ENCODE measurements at regions not wholly inside any gene's neighbourhood (a gene's known extent, or its start where the extent isn't known, plus 50 kb on each side); places are given as distances from the start of the nearest gene placed in this dataset.

DNA sequence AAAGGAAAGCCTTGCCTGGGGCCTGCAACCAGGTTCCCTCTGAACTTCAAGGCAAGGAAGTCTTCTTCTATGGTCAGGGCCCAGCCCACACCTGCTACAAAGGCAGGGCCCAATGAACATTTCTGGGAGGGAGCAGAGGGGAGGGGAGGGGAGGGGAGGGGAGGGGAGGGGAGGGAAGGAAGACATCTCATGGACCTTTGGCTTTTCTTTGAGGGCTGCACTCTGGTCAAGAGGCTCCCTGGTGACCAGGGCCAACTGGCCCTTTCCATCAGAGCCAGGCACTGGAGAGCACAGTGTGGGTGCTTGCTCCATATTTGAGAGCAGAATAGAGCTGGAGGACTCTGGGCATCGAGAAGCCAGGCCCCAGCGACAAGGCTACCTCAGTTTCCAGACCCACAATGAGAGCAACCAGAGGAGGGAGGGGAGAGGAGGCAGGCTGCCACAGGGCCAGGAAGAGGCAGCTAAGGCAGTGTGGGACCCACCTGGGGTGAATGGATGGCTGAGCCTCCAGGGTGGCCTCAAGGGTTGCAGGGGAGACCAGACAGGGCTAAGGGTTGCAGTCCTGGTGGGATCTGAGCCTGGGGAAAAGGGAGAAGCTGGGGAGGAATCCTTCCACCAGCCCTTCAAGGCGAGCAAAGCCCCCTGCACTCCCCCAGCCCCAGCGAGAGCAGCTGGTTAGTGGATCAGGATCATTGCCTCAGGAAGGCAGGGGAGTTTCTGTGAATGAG is 84.8 kb downstream of the MRPL14 start:
- TF ChIP-seq, protein P1, sequence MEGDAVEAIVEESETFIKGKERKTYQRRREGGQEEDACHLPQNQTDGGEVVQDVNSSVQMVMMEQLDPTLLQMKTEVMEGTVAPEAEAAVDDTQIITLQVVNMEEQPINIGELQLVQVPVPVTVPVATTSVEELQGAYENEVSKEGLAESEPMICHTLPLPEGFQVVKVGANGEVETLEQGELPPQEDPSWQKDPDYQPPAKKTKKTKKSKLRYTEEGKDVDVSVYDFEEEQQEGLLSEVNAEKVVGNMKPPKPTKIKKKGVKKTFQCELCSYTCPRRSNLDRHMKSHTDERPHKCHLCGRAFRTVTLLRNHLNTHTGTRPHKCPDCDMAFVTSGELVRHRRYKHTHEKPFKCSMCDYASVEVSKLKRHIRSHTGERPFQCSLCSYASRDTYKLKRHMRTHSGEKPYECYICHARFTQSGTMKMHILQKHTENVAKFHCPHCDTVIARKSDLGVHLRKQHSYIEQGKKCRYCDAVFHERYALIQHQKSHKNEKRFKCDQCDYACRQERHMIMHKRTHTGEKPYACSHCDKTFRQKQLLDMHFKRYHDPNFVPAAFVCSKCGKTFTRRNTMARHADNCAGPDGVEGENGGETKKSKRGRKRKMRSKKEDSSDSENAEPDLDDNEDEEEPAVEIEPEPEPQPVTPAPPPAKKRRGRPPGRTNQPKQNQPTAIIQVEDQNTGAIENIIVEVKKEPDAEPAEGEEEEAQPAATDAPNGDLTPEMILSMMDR (IDR thresholded peaks at IDR 0.05 in 4 of 5, conservative IDR thresholded peaks at IDR 0.05 in 1 of 5) = no peak
- no peak for TF ChIP-seq POLR2A (IDR thresholded peaks at IDR 0.05)
